GM12892 (cell line): ENCODE measurements at regions not wholly inside any gene's neighbourhood (a gene's known extent, or its start where the extent isn't known, plus 50 kb on each side); places are given as distances from the start of the nearest gene placed in this dataset.

ENCODE experiments used
- POLR2A ChIP-seq: IDR thresholded peaks from 2 replicates; pipeline ENCODE4 v1.6.1; 2011; ENCODE audit warnings: low read depth, low read length, control low read depth
- POLR2AphosphoS5 ChIP-seq: IDR thresholded peaks from 2 replicates; pipeline ENCODE4 v1.6.1; 2011; ENCODE audit warnings: low read depth, low read length, control low read depth

DNA sequence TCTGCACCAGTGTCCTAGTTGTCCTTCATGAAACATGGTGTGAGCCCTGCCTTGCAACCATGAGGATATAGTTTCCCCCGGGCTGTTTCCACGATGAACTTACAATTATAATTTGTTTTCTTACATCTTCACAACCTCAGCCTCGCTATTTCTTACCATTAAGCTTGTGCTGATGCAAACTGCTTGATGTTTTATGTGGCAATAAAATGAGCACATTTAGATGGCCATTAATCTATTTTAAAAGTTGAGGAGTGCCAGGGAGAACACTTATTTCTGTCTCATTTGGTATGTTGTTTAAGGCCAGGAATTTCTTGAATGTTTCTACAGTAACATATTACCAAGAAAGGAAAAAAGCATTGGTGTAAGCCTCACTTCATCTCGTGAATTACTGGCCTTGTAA, 214.5 kb upstream of the SLC8A1 start:
- no peak for TF ChIP-seq POLR2AphosphoS5
- no peak for TF ChIP-seq POLR2A
